Activated T-cell treated with anti-CD3 and anti-CD28 coated beads for 48 hours (primary cell): ENCODE measurements at regions not wholly inside any gene's neighbourhood (a gene's known extent, or its start where the extent isn't known, plus 50 kb on each side); places are given as distances from the start of the nearest gene placed in this dataset.

Experiments used
- DNase-seq: peaks from one replicate; pipeline ENCODE4 v3.0.0-alpha.2; 2020; ENCODE audit warnings: low read depth

DNA sequence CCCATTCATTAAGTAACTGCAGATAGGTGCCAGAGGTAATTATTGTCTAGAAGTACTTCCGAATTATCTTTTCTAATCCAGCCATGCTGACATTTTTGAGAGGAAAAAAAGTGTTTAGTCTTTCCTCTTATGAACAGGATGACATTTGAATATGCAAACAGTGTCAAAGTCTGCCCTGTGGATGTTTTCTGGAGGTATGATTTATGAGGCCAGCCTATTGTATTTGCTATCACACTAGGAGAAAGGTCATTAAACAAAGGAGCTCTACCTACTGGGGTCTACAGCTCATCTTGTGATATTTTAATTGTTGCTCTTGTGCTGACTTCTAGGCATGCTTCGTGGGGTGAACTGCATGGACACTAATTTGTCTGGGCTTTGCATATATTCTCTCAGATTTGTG, 559.7 kb upstream of the CAMK1G start:
- no peak for DNase-seq

DNA sequence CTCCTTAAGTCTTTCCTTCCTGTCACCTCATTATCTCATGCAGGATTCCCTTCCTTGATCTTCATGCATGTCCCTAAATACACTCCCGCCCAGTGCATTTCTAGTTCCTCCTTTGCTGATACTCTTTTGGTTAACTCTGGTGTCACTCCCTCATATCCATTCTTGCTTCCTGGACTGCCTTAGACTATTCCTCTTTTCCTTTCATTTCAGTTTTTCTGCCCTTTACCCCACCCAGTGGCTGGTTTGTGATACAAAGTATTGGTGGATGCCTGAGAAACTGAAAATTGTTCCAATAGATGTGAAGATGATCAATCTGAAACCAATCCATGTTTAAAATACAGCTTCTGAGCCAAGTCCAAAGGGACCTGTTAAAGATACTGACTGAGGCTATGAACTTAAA, 553.8 kb upstream of the CAMK1G start:
- no peak for DNase-seq

DNA sequence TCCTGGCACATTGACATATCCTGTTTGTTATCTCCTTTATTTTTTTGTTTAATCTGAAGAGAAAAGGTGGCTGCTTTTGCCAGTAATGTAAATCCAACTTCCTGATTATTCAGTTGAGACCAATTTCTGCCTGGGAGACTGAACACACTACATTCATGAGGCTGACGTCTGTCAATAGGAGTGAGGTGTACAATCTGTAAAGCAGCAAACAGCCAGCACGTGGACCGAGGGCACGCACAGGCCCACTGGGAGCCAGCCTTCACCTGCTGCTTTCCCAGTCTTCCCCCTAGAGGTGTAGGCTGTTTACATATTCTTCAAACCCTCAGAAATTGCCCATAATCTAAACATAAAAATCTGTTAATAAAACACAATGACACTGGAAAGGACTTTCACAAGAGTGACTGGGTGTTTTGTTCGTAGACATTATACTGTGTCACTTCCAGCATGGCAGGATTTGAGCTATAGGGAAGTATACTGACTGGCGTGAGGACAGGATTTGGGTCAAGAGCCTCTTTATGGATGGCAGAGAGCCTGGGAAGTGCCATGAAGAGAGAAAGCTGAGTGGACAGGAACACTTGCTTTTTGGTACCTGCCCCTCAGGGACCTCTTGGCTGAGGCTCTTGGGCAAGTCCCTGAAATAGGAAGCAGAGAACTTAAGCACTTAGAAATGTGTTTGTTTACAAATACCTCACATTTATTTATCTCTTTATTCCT, 552.9 kb upstream of the CAMK1G start:
- DNase-seq, result no peak

DNA sequence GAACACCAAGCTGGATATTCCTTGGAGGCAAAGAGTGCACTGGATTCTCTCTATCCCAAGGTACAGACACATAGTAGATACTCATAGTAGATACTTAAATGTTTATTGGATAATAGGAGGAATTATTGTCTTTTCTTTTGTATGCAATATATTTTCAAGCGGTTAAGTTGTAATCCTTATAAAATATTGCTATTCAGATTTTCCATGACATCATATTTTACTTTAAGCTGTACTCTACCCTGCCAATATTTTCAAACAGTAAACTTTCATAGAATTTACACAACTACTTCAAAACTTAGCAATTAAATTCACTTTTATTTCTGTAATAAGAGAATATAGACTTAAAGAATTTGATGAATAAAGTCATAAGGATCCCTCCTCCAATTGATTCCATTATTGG, 546.5 kb upstream of the CAMK1G start:
- DNase-seq, result no peak

DNA sequence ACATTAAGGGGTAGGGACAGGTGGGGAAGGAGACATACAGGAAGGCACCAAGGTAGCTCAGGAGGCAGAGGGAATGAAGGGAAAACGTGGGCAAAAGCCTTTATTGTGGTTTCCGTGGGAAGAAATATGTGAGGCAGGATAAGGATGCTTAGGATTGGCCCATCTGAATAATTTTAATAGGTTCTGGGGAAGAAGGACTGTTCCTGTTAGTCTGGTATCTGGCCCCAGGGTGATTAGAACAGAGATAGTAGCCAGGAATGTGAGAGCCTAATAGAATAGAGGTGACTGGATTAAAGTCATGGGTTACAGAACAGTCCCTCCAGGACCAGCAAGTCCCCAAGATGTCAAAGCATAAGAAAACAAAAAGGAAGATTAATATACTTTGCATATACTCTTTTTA, 545.2 kb upstream of the CAMK1G start:
- no peak for DNase-seq

DNA sequence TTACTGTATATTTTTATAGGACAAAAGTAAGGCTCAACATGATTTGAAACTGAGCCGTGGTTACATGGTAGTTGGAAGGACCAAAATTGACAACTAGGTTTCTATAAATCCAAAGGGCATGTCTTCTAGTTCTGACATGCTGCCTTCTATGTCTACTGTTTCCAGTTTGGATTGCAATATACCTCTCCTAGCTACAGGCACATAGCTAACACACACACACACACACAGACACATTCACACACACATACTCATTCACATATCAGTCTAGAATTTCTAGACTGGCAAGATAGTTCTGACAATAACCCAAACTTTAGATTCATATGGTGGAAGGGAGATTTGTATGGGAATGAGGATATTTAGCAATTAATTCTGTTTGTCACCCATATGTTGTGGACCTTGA, 544.8 kb upstream of the CAMK1G start:
- DNase-seq, result no peak

DNA sequence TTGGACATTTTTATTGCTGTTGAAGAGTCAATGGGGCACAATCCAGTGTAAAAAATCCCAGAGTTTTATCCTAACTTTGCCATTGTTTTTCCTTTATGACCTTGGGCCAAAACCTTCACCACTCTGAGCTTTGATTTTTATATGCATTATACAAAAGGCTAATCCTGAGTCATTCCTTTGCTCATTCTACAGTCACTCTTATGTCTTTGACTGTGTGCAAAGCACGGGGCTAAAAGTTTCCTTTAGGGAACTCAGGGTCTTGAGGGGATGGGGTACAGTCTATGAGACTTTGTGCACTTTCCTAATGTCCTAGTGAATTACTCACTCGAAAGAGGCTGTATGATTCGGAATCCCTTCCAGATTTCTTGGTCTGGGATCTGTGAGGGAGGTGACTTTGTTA, 543.2 kb upstream of the CAMK1G start:
- no peak for DNase-seq

DNA sequence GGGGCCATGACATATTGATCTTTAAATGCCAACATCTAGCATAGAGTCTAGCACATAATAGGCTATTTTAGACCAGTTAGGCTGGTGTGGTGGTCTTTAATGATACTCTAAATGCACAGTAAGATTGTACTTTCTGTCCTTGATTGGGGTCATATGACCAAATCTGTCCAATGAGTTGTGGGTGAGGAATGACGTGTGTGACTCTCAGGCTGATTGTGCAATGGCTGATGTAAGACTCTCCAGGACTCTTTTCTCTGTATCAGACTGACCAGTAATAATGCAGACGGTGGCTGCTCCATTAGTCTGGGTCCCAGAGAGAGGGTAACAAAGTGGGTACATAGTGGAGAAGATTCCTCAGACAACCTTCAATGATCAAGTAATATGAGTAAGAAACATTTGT, 541.6 kb upstream of the CAMK1G start:
- DNase-seq, result no peak

DNA sequence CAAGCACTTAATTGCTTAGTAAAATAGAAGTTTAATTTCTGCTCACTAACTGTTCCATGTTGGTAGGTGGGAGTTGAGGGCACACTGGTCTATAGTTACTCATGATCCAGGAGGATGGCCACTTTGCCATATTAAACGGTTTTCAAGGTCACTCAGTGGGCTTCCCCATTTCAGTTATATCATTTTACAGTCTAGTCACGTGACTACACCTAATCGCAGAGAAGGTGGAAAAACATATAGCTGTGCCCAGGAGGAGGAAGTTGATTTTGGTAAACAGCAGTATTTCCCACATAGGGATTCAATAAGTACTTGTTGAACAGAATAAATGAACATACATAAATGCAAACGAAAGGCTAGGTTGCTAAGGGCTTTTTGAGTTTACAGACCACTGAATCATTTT, 541.1 kb upstream of the CAMK1G start:
- no peak for DNase-seq

DNA sequence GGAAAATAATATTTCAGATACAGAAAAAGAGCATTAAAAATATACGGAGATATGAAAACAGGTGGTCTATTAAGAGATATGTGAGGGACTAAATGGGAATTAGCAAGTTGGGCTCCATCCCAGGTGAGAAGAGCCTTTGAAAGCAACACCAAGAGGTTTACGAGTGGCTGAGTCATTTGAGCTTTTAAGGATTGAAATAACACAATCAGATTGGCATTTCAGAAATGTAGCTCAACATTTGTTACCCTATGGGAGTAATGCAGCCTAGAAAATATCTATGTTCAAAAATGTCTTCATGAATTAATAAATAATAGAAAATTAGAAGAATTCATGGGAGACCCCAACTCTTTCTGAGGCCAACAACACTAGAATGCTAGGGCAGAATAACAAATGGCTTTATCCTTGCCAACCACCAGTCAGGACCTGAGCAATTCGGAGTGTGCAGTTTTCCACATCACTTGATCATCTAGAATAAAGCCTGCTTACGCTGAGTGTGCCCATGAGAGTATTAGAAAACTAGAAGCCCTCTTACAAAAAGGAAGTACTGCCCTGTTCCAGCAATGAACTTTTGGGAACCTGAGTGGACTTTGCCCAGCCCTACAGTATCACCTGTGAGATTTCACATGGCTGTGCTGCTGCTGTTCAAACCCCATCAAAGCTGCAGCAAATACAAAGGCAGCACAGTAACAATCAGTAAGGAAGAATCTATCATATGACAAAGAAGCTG, 538.0 kb upstream of the CAMK1G start:
- DNase-seq, result no peak

DNA sequence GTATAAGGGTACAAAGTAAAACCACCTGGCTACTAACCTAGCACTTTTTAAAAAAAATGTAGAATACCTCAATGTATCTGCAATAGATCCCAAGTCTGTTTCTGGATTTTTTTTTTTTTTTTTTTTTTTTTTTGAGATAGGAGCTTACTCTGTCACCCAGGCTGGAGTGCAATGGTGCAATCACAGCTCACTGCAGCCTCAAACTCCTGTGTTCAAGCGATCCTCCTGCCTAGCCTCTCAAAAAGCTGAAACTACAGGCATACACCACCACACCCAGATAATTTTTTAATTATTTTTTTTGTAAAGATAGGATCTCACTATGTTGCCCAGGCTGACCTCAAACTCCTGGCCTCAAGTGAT, 537.5 kb upstream of the CAMK1G start:
- DNase-seq, result no peak

DNA sequence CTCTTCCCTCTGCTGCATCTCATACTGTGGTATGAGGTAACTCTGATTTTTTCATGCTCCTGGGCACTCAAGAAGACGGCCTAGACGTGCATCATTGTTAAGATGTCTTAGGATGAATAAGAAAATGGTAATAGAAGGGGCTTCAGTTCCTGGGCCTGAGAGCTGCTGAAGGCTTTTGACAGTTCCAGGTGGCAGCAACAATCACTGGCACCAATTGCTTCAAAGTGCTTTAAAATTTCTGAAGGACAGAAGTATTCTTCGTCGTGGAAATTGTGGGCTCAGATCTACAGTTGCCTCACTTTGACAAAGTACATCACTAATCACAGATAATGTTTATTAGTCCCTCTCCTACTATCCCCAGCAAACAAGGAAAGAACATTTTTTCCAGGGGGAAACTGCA, 536.6 kb upstream of the CAMK1G start:
- no peak for DNase-seq

DNA sequence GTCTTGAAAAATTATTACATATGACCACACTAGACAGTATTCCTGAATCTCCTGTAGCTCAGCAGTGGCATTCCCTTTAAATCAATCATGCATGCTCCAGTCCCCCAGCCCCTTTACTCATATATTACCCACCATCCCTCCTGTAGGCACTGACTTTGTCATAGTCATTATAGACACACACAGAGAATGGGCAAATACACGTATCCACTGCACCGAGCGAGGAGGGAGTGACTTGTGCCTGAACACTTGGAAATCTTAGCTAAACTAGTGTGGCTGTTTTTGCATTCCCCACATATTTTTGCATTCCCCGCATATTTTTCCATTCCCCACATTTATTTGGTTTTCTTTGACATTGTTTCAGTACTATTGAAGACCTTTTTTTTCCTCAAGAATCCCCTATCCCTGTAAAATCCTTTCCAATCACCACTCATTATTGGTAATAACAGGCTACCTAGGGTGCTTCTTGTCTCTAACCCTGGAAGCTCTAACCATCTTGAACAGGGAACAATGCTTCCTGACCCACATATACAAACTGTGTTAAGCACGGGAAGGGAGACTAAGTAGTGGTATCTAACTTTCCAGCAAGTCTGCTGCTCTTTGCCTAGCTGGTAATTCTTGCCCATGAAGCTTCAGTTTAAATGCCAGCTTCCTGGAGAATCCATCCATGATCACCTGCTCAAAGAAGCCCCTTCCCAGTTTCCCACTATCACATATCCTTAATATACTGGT, 534.4 kb upstream of the CAMK1G start:
- DNase-seq, result no peak

DNA sequence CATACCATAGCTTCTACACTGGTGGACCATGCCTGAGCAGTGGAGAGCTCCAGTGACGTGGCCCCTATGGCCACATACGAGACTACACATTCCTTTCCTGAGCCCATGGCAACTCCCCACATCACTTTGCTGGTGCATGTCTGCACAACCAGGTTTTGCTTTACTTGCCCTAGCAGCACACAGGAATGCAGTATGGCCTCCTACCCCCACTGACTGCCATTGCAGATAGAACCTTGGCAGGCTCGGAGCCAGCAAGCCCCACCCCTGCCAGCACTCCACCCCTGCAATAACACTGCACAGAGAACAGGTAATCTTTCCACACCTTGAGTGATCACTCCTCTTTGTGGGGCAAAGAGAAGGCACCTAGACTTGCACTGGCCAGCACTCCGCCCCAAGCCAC, 531.9 kb upstream of the CAMK1G start:
- no peak for DNase-seq

DNA sequence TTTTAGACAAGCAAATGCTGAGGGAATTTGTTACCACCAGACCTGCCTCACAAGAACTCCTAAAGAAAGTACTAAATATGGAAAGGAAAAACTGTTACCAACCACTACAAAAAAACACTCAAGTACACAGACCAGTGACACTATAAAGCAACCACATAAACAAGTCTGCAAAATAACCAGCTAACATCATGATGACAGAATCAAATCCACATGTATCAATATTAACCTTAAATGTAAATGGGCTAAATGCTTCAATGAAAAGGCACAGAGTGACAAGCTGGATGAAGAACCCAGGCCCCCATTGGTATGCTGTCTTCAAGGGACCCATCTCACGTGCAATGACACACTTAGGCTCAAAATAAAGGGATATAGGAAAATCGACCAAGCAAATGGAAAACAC, 529.9 kb upstream of the CAMK1G start:
- DNase-seq, result no peak

DNA sequence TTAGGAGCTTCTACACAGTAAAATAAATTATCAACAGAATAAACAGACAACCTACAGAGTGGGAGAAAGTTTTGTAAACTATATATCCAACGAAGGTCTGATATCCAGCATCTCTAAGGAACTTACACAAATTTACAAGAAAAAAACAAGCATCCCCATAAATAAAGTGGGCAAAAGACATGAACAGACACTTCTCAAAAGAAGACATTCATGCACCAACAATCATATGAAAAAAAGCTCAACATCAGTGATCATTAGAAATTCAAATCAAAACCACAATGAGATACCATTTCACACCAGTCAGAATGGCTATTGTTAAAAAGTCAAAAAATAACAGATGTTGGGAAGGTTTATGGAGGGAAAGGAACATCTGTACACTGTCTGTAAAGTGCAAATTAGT, 526.4 kb upstream of the CAMK1G start:
- no peak for DNase-seq

DNA sequence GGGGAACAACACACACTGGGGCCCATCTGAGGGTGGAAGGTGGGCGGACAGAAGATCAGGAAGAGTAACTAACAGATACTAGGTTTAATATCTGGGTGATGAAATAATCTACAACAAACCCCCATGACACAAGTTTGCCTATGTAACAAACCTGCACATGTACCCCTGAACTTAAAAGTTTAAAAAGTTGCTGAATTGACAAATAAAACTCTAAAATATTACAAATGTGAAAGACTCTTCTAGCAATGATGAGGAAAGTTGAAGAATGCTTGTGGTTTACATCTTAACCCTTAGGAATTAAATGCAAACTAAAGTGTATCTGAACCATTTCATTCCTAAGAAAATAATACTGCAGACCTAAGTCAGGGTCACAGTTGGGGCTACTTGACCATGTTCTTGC, 525.6 kb upstream of the CAMK1G start:
- DNase-seq, result no peak

DNA sequence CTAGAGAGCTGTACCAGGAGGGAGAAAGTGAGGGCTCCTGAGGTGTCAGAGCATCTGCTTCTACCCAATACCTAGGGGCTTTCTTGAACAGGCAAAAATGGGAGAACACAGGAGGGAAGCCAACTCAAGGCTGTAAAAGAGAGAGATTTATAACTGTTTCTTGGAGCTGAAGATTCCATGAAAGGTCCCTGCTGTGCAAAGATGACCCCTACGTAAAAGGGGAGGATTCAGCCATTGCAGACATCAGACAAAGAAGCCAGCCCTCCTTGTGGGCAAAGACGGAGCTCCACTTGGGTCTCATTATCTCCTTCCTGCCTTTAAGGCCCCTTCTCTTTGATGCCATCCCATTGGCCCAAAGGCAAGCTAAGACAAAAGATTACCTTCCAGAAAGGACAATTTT, 524.1 kb upstream of the CAMK1G start:
- no peak for DNase-seq

DNA sequence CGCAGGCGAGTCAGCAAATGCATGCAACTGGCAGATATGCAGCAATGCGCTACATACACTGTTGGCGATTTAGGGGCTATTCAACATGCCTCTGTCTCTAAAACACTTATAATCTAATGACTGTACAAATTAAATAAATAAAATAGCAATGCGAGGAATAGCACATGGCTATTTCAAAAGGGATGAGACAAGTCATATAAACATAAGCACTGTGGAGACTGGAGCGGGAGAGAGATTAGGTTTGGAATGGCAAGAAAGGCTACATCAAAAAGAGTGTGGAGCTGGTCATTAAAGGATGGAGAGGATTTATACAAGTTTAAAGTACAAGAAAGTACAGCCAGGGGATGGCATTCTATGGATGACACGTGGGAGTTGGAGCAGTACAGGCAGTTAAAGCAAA, 523.5 kb upstream of the CAMK1G start:
- no peak for DNase-seq

DNA sequence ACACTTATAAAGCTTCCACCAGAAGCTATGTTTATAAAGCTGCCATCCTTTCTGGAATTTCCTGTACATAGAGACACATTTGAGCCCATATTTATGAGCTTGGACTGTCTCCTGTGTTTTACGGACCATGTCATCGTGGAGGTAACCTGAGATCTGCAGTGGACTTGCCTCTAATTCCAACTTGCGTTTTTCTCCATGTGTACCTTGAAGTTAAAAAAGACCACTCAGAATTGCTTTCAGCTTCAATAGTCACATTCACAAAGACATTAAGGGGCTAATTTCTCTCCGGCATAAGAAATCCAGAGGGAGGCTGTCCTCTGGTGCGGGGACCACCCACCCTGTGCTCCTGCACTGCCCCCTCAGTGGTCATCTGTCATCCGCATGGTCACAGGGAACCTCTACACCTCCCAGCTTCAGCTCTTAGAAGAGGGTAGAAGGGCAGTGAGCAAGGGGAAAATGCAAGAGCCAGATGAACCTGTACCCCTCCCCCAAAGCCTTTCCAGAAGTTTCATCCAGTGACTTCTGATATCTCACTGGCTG, 521.4 kb upstream of the CAMK1G start:
- no peak for DNase-seq

DNA sequence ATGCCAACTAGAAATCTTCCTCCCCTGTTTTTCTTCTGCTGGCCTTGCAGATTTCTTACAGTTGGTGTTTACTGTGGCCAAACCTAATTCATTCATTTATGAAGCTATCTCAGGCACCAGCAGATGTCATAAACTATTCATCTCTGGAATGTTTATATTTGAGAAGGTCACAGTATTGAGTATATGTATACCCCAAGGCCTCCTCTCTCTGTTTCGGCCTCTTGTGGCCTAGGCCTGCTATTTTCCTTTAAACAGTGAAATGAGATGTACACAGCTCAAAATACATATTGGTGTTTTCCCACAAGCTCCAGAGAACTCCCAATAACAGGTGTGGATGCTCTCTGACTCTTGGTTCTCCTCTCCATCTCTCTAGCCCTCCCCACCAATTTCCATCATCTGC, 520.7 kb upstream of the CAMK1G start:
- DNase-seq, result no peak

DNA sequence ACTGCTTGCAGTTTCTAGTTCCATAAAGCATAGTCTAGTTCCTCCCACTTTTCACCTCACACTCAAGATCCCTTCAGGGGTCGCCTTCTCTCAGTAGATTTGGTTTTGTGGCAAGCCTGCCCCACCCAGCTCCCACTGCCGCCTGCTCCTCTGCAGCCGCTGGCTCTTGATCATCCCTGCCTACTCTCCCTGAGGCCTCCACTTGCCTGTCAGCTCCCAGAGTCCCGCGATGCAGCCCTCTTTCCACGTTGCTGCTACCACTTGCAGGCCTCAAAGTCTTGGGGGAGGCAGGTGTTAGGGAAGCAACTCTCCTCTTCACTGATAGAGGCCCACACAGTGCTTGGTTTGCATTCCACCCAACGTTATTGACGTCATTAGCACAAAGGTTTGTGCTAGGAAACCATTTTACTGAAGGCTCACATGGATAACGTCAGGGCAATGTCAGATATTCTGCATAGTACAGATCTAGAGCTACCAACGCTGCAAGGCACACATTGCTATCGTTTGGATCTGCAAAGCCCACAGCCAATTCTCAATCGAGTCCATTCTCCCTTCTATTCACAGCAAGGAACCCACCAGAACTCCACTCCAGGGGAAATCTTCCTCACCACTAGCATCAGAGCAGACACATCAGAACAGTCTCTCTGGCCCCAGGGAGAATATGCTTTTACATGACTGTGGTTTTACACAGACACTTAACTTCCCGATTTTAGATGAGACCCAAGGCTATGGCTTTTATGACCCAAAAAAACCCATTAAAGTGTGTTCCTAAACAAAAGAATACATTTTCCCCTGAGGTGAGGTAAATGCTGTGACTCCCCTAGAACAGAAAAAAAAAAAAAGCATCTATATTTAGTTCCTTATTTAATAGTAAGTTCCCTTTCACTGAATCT, 519.5 kb upstream of the CAMK1G start:
- no peak for DNase-seq
